Neural progenitor cell (in vitro differentiated cells): ENCODE measurements at regions not wholly inside any gene's neighbourhood (a gene's known extent, or its start where the extent isn't known, plus 50 kb on each side); places are given as distances from the start of the nearest gene placed in this dataset.
A peak's percentile ranks its signal among the peaks of the same experiment; 100 is the strongest.

Experiments used
- DNase-seq: peaks from one replicate; pipeline ENCODE4 v3.0.0-alpha.2; 2016; ENCODE audit warnings: low spot score
- H2AFZ ChIP-seq: fragments of 200-600 bp; sonication (generic); replicated peaks from 2 replicates; pipeline ENCODE4 v1.6.1; 2016; ENCODE audit warnings: antibody characterized with exemption
- H3F3A ChIP-seq: fragments of 200-600 bp; sonication (generic); 2 replicates; pipeline ENCODE4 v1.6.1; 2016; ENCODE audit warnings: antibody characterized with exemption, low read depth
- H3K27ac ChIP-seq: fragments of 200-600 bp; sonication (generic); 2 replicates; pipeline ENCODE4 v1.5.1; 2016; ENCODE audit warnings: mild to moderate bottlenecking
- H3K27me3 ChIP-seq: fragments of 200-600 bp; sonication (generic); 2 replicates; pipeline ENCODE4 v1.6.1; 2016; ENCODE audit warnings: mild to moderate bottlenecking, moderate library complexity
- H3K36me3 ChIP-seq: fragments of 200-600 bp; sonication (generic); 2 replicates; pipeline ENCODE4 v1.5.1; 2016
- H3K4me1 ChIP-seq: fragments of 200-600 bp; sonication (generic); 2 replicates; pipeline ENCODE4 v1.6.1; 2016; ENCODE audit warnings: mixed run types
- H3K4me2 ChIP-seq: fragments of 200-600 bp; sonication (generic); 2 replicates; pipeline ENCODE4 v1.6.1; 2016
- H3K4me3 ChIP-seq: fragments of 200-600 bp; sonication (generic); 2 replicates; pipeline ENCODE4 v1.5.1; 2016
- H3K79me2 ChIP-seq: fragments of 200-600 bp; sonication (generic); 2 replicates; pipeline ENCODE4 v1.6.1; 2016; ENCODE audit warnings: low read depth
- H3K9ac ChIP-seq: fragments of 200-600 bp; sonication (generic); 2 replicates; pipeline ENCODE4 v1.6.1; 2016
- H3K9me3 ChIP-seq: fragments of 200-600 bp; sonication (generic); 2 replicates; pipeline ENCODE4 v1.5.1; 2016; ENCODE audit warnings: low read depth
- H4K20me1 ChIP-seq: fragments of 200-600 bp; sonication (generic); 2 replicates; pipeline ENCODE4 v1.6.1; 2016; ENCODE audit warnings: low read depth
- H3K27ac Mint-ChIP-seq: 3 replicates; pipeline ENCODE4 v1.8.0; 2021; ENCODE audit warnings: mixed read lengths
- H3K27me3 Mint-ChIP-seq: 2 replicates; pipeline ENCODE4 v1.8.0; 2022; ENCODE audit warnings: low read depth, mild to moderate bottlenecking, inconsistent platforms, moderate library complexity, mixed read lengths; ENCODE audit not compliant: insufficient read depth
- H3K36me3 Mint-ChIP-seq: 3 replicates; pipeline ENCODE4 v1.8.0; 2021; ENCODE audit warnings: mixed read lengths
- H3K4me1 Mint-ChIP-seq: 3 replicates; pipeline ENCODE4 v1.8.0; 2021; ENCODE audit warnings: mixed read lengths
- H3K4me3 Mint-ChIP-seq: 3 replicates; pipeline ENCODE4 v1.8.0; 2021; ENCODE audit warnings: mild to moderate bottlenecking, moderate library complexity, mixed read lengths
- H3K9me3 Mint-ChIP-seq: 3 replicates; pipeline ENCODE4 v1.8.0; 2020; ENCODE audit warnings: mixed read lengths
- CTCF ChIP-seq: fragments of 200-600 bp; sonication (generic); IDR thresholded peaks from 2 replicates; pipeline ENCODE4 v1.5.1; 2017; ENCODE audit warnings: antibody characterized with exemption, mild to moderate bottlenecking
- EZH2 ChIP-seq: fragments of 200-600 bp; sonication (generic); IDR thresholded peaks from 2 replicates; pipeline ENCODE4 v1.6.1; 2017; ENCODE audit warnings: antibody characterized with exemption, mild to moderate bottlenecking, moderate library complexity
- EZH2phosphoT487 ChIP-seq: fragments of 200-600 bp; sonication (generic); IDR thresholded peaks from 2 replicates; pipeline ENCODE4 v1.6.1; 2017; ENCODE audit warnings: antibody characterized with exemption

DNA sequence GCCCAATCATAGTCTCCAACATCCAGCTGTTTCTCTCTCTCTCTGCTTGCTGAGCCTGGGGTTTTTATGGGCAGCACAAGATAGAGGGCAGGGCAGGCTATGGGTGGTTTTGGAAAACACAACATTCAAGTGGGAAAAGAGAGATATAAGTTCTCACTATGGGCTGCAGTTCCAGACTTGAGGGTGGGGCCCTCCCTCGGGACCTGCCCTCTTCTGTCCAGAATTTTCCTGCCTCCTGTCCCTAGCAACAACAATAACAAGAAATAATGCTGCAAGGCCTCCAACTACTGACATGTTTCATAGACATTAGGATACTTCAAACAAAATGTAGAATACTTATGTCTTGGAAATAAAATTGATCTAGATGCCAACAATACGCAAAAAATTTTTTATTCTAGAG is 107.8 kb downstream of the C18orf54 start:
- Histone ChIP-seq H3K79me2 (no peaks in the 10 kb centered on the region), H4K20me1 (no peaks in the 10 kb centered on the region), H3K4me3 (no peak overlapping the region), H3K9ac (no peak overlapping the region), H2AFZ (peak overlapping the region; percentile 23), H3K4me1 (peaks cover 15% of the 10 kb centered on the region), H3K27me3 (no peaks in the 10 kb centered on the region), H3K27ac (no peak overlapping the region), H3K9me3 (no peaks in the 10 kb centered on the region), H3K36me3 (no peaks in the 10 kb centered on the region), H3K4me2 (no peak overlapping the region), H3F3A (no peaks in the 10 kb centered on the region)
- Mint-ChIP-seq H3K36me3 (no peaks in the 10 kb centered on the region), H3K9me3 (no peaks in the 10 kb centered on the region), H3K4me1 (peaks cover 4% of the 10 kb centered on the region), H3K4me3 (no peak overlapping the region), H3K27ac (no peak overlapping the region), H3K27me3 (peaks cover 3% of the 10 kb centered on the region)
- DNase-seq, result no peak
- TF ChIP-seq EZH2phosphoT487, result no peak
- no peak for TF ChIP-seq EZH2
- TF ChIP-seq CTCF, result no peak

DNA sequence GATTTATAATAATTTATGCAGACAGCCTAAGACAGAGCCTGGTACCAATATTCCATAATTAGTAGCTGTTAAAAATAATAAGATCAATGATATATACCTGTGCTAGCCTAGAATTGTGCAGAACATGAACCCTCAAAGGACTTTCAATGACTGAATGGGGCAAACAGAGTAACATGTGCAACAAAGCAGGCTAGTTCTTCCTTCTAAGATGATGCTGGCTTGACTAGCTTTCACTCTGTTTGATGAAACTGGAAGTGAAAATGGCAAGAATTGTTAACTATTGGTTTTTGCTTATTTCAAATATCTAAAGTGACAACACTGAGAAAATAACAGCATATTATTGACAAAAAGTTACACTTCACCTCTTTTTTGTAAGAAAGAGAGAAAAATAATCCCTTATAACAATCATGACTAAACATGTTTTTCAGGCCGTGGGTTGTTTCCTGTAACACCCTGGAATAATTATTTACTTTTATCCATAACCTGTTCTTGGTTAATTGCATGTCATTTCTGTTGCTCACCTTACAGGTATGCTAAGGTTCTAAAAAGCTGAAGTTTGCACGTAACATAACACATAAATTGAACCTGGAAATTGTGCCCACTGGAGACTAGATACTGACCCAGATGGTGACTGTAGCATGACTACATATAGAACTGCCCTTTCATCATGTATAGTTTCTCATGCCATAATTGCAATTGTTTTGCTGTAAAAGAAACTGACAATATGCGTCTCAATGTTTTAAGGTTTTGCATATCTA is 108.7 kb downstream of the C18orf54 start:
- Histone ChIP-seq H3K9me3 (no peaks in the 10 kb centered on the region), H3K4me1 (peaks cover 15% of the 10 kb centered on the region), H3K36me3 (no peaks in the 10 kb centered on the region), H3F3A (no peaks in the 10 kb centered on the region), H3K4me3 (no peak overlapping the region), H3K9ac (no peak overlapping the region), H3K27ac (no peak overlapping the region), H2AFZ (no peak overlapping the region), H4K20me1 (no peaks in the 10 kb centered on the region), H3K27me3 (no peaks in the 10 kb centered on the region), H3K79me2 (no peaks in the 10 kb centered on the region), H3K4me2 (no peak overlapping the region)
- Mint-ChIP-seq H3K36me3 (no peaks in the 10 kb centered on the region), H3K4me1 (peaks cover 4% of the 10 kb centered on the region), H3K9me3 (no peaks in the 10 kb centered on the region), H3K4me3 (no peak overlapping the region), H3K27ac (no peak overlapping the region), H3K27me3 (peaks cover 3% of the 10 kb centered on the region)
- TF ChIP-seq EZH2 (no peak), EZH2phosphoT487 (no peak), CTCF (no peak)
- DNase-seq, result no peak

- H3K27ac Mint-ChIP-seq, result no peak overlapping the region
- no peaks in the 10 kb centered on the region for H3K27me3 Mint-ChIP-seq
Measured at GRCh38 chr18:54479365-54479764, 111.7 kb upstream of the DYNAP start.

More at GRCh38 chr18:54479365-54479764, 111.7 kb upstream of the DYNAP start:
- Mint-ChIP-seq H3K4me3 (no peak overlapping the region), H3K36me3 (no peaks in the 10 kb centered on the region), H3K4me1 (peaks cover 16% of the 10 kb centered on the region), H3K9me3 (peaks cover 5% of the 10 kb centered on the region)
- DNase-seq, result peak; percentile 40
- no peak overlapping the region for H3K9ac ChIP-seq
- H3K27me3 ChIP-seq, result no peaks in the 10 kb centered on the region
- peaks cover 24% of the 10 kb centered on the region for H3F3A ChIP-seq
- H3K4me1 ChIP-seq, result peaks cover 30% of the 10 kb centered on the region
- no peak overlapping the region for H2AFZ ChIP-seq
- TF ChIP-seq CTCF (no peak), EZH2phosphoT487 (no peak), EZH2 (no peak)
- no peak overlapping the region for H3K27ac ChIP-seq
- H4K20me1 ChIP-seq, result peaks cover 8% of the 10 kb centered on the region
- no peak overlapping the region for H3K4me2 ChIP-seq
- H3K36me3 ChIP-seq, result no peaks in the 10 kb centered on the region
- H3K4me3 ChIP-seq, result no peak overlapping the region
- H3K79me2 ChIP-seq, result no peaks in the 10 kb centered on the region
- no peaks in the 10 kb centered on the region for H3K9me3 ChIP-seq
